ENCODE measurements at regions not wholly inside any gene's neighbourhood (a gene's known extent, or its start where the extent isn't known, plus 50 kb on each side); places are given as distances from the start of the nearest gene placed in this dataset.

- H3K4me3 ChIP-seq (ENCODE audit: low read depth, low read length), result no peak overlapping the region
- TF ChIP-seq, protein P1, sequence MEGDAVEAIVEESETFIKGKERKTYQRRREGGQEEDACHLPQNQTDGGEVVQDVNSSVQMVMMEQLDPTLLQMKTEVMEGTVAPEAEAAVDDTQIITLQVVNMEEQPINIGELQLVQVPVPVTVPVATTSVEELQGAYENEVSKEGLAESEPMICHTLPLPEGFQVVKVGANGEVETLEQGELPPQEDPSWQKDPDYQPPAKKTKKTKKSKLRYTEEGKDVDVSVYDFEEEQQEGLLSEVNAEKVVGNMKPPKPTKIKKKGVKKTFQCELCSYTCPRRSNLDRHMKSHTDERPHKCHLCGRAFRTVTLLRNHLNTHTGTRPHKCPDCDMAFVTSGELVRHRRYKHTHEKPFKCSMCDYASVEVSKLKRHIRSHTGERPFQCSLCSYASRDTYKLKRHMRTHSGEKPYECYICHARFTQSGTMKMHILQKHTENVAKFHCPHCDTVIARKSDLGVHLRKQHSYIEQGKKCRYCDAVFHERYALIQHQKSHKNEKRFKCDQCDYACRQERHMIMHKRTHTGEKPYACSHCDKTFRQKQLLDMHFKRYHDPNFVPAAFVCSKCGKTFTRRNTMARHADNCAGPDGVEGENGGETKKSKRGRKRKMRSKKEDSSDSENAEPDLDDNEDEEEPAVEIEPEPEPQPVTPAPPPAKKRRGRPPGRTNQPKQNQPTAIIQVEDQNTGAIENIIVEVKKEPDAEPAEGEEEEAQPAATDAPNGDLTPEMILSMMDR (IDR thresholded peaks at IDR 0.05; ENCODE audit: borderline replicate concordance, insufficient read depth, low read depth, low read length), result no peak
These were observed 77.2 kb downstream of the C1D start for GRCh38 chr2:67985586-67985985.

GRCh38 chr2:67986258-67986657 is 76.5 kb downstream of the C1D start:
- H3K4me3 ChIP-seq (ENCODE audit: low read depth, low read length), result no peak overlapping the region
- TF ChIP-seq, protein P1 (IDR thresholded peaks at IDR 0.05; ENCODE audit: borderline replicate concordance, insufficient read depth, low read depth, low read length), result no peak
